MM.1S (cell line): ENCODE measurements at regions not wholly inside any gene's neighbourhood (a gene's known extent, or its start where the extent isn't known, plus 50 kb on each side); places are given as distances from the start of the nearest gene placed in this dataset.

Experiments
- DNase-seq: peaks from one replicate; pipeline ENCODE4 v3.0.0-alpha.2; 2015
- H2AFZ ChIP-seq: fragments of 300-600 bp; sonication (generic); 2 replicates; pipeline ENCODE4 v1.6.0; 2016; ENCODE audit warnings: antibody characterized with exemption, low read length
- H3F3A ChIP-seq: fragments of 300-600 bp; sonication (generic); 2 replicates; pipeline ENCODE4 v1.6.1; 2016; ENCODE audit warnings: mild to moderate bottlenecking, antibody characterized with exemption, low read length, moderate library complexity, mixed read lengths; ENCODE audit not compliant: insufficient read depth
- H3K27ac ChIP-seq: fragments of 300-600 bp; sonication (generic); 2 replicates; pipeline ENCODE4 v1.5.1; 2016; ENCODE audit warnings: mild to moderate bottlenecking, low read length
- H3K27me3 ChIP-seq: fragments of 300-600 bp; sonication (generic); replicated peaks from 2 replicates; pipeline ENCODE4 v1.6.0; 2016; ENCODE audit warnings: low read length; ENCODE audit not compliant: insufficient read depth
- H3K36me3 ChIP-seq: fragments of 300-600 bp; sonication (generic); replicated peaks from 2 replicates; pipeline ENCODE4 v1.6.1; 2016; ENCODE audit warnings: mild to moderate bottlenecking, low read length, mixed read lengths; ENCODE audit not compliant: insufficient read depth
- H3K4me1 ChIP-seq: fragments of 300-600 bp; sonication (generic); 2 replicates; pipeline ENCODE4 v1.6.1; 2016; ENCODE audit warnings: low read length, mixed read lengths
- H3K4me2 ChIP-seq: fragments of 300-600 bp; sonication (generic); 2 replicates; pipeline ENCODE4 v1.6.0; 2016; ENCODE audit warnings: low read depth, low read length
- H3K4me3 ChIP-seq: fragments of 300-600 bp; sonication (generic); 2 replicates; pipeline ENCODE4 v1.5.1; 2016; ENCODE audit warnings: low read length, mixed read lengths
- H3K79me2 ChIP-seq: fragments of 300-600 bp; sonication (generic); 2 replicates; pipeline ENCODE4 v1.6.1; 2016; ENCODE audit warnings: mixed run types, low read length, mixed read lengths
- H3K9ac ChIP-seq: fragments of 300-600 bp; sonication (generic); 2 replicates; pipeline ENCODE4 v1.6.1; 2016; ENCODE audit warnings: low read length, mixed read lengths
- H3K9me2 ChIP-seq: fragments of 300-600 bp; sonication (generic); replicated peaks from 2 replicates; pipeline ENCODE4 v1.6.1; 2016; ENCODE audit warnings: mild to moderate bottlenecking, low read length, mixed read lengths; ENCODE audit not compliant: insufficient read depth
- H3K9me3 ChIP-seq: fragments of 300-600 bp; sonication (generic); replicated peaks from 2 replicates; pipeline ENCODE4 v1.6.1; 2016; ENCODE audit warnings: mild to moderate bottlenecking, low read length, mixed read lengths; ENCODE audit not compliant: insufficient read depth
- H4K20me1 ChIP-seq: fragments of 300-600 bp; sonication (generic); 2 replicates; pipeline ENCODE4 v1.6.1; 2016; ENCODE audit warnings: mild to moderate bottlenecking, low read length, moderate library complexity, mixed read lengths; ENCODE audit not compliant: insufficient read depth
- CTCF ChIP-seq: fragments of 300-600 bp; sonication (generic); IDR thresholded peaks from 2 replicates; pipeline ENCODE4 v1.5.1; 2016; ENCODE audit warnings: antibody characterized with exemption, low read length, mixed read lengths
- EZH2 ChIP-seq: fragments of 300-600 bp; sonication (generic); optimal IDR thresholded peaks from 2 replicates; pipeline ENCODE3; 2017; ENCODE audit warnings: low read depth, mild to moderate bottlenecking, antibody characterized with exemption, low read length, mixed read lengths
- EZH2phosphoT487 ChIP-seq: fragments of 300-600 bp; sonication (generic); IDR thresholded peaks from 2 replicates; pipeline ENCODE4 v1.6.1; 2018; ENCODE audit warnings: antibody characterized with exemption, low read length

DNA sequence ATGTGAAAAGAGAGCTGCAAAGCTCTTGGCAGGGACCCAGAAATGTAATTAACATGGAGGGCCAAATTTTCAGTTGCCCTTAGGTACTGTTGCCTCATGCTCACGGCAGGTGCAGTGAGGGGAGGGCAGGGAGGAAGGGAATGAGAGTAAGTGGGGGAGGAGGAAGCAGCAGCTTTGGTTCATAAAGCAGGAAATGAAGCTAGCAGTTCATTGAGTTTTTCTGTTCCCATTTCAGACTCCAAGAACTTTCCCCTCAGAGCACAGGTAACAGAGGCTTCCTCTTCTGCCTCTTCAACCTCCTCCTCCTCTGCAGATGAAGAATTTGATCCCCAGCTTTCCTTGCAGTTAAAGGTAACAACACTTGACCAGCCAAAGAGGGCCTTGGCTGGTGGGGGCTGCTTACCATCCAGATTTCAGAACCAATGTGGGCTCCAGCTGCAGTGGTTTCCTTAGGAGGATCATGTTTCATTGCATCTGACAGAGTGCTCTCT lies 57.9 kb upstream of the PARVA start:
- H3K9me3 ChIP-seq = no peaks in the 10 kb centered on the region
- TF ChIP-seq CTCF (no peak), EZH2 (no peak), EZH2phosphoT487 (no peak)
- H3K4me2 ChIP-seq = peak overlapping the region; percentile 38
- H3K9me2 ChIP-seq = no peaks in the 10 kb centered on the region
- DNase-seq = peak; percentile 66
- peak overlapping the region; percentile 38; the same call in 1 of the 2 replicates for H2AFZ ChIP-seq
- H3K36me3 ChIP-seq = no peaks in the 10 kb centered on the region
- H3K27ac ChIP-seq = peak overlapping the region; percentile 54; the same call in 1 of the 2 replicates
- no peak overlapping the region for H3K9ac ChIP-seq
- no peaks in the 10 kb centered on the region for H4K20me1 ChIP-seq
- H3K4me1 ChIP-seq = peaks cover 18% of the 10 kb centered on the region
- H3K4me3 ChIP-seq = no peak overlapping the region; the same call in 1 of the 2 replicates
- H3K79me2 ChIP-seq = no peaks in the 10 kb centered on the region
- peaks cover 8% of the 10 kb centered on the region for H3F3A ChIP-seq
- no peaks in the 10 kb centered on the region for H3K27me3 ChIP-seq

GRCh38 chr11:12319988-12320387 lies 57.4 kb upstream of the PARVA start:
- TF ChIP-seq EZH2 (no peak), CTCF (no peak), EZH2phosphoT487 (no peak)
- H4K20me1 ChIP-seq = no peaks in the 10 kb centered on the region
- peak overlapping the region; percentile 54; the same call in 1 of the 2 replicates for H3K27ac ChIP-seq
- H3K36me3 ChIP-seq = no peaks in the 10 kb centered on the region
- H3K79me2 ChIP-seq = no peaks in the 10 kb centered on the region
- no peak for DNase-seq
- H3K27me3 ChIP-seq = no peaks in the 10 kb centered on the region
- H3K9me2 ChIP-seq = no peaks in the 10 kb centered on the region
- no peak overlapping the region for H3K9ac ChIP-seq
- H3K4me1 ChIP-seq = peaks cover 18% of the 10 kb centered on the region
- peak overlapping the region; percentile 38; the same call in 1 of the 2 replicates for H2AFZ ChIP-seq
- no peaks in the 10 kb centered on the region for H3K9me3 ChIP-seq
- H3K4me2 ChIP-seq = peak overlapping the region; percentile 38; the same call in 1 of the 2 replicates
- no peak overlapping the region for H3K4me3 ChIP-seq
- H3F3A ChIP-seq = peaks cover 8% of the 10 kb centered on the region

- H3K79me2 ChIP-seq = no peaks in the 10 kb centered on the region
- TF ChIP-seq CTCF = no peak
- TF ChIP-seq EZH2phosphoT487 = no peak
- no peak for TF ChIP-seq EZH2
- no peaks in the 10 kb centered on the region for H3K9me2 ChIP-seq
- H3K9me3 ChIP-seq = no peaks in the 10 kb centered on the region
- peaks cover 8% of the 10 kb centered on the region for H3F3A ChIP-seq
- peaks cover 18% of the 10 kb centered on the region for H3K4me1 ChIP-seq
- H3K27me3 ChIP-seq = no peaks in the 10 kb centered on the region
- H4K20me1 ChIP-seq = no peaks in the 10 kb centered on the region
- no peak overlapping the region for H3K4me2 ChIP-seq
- no peak overlapping the region for H3K9ac ChIP-seq
- no peaks in the 10 kb centered on the region for H3K36me3 ChIP-seq
- H3K4me3 ChIP-seq = no peak overlapping the region
- no peak for DNase-seq
- no peak overlapping the region for H2AFZ ChIP-seq
- no peak overlapping the region for H3K27ac ChIP-seq
Observed at GRCh38 chr11:12321217-12321937, 56.0 kb upstream of the PARVA start.
